Endothelial cell of umbilical vein (primary cell): ENCODE measurements at regions not wholly inside any gene's neighbourhood (a gene's known extent, or its start where the extent isn't known, plus 50 kb on each side); places are given as distances from the start of the nearest gene placed in this dataset.

ENCODE experiments used
- EZH2 ChIP-seq: IDR thresholded peaks from 2 replicates; pipeline ENCODE4 v1.6.1; 2012; ENCODE audit warnings: borderline replicate concordance, low read depth, mild to moderate bottlenecking, moderate library complexity, low read length, inconsistent platforms; ENCODE audit not compliant: severe bottlenecking
- GATA2 ChIP-seq: IDR thresholded peaks from 2 replicates; pipeline ENCODE4 v1.7.0; 2011; ENCODE audit warnings: low read depth, mild to moderate bottlenecking, moderate library complexity, mixed read lengths, low read length; ENCODE audit not compliant: insufficient read length, insufficient read depth
- POLR2A ChIP-seq: IDR thresholded peaks from 2 replicates; pipeline ENCODE4 v1.6.1; 2012; ENCODE audit warnings: low read depth, mild to moderate bottlenecking, control low read depth, low read length
- POLR2AphosphoS5 ChIP-seq: IDR thresholded peaks from 2 replicates; pipeline ENCODE4 v1.6.1; 2012; ENCODE audit warnings: low read depth, mild to moderate bottlenecking, control low read depth, low read length, moderate library complexity; ENCODE audit not compliant: insufficient read depth
- TF ChIP-seq, protein P1 (sequence below), 2 donors: IDR thresholded peaks; 1 replicate in 1 of 2; 2 replicates in 1 of 2; pipeline ENCODE4 v1.5.1; 2011; ENCODE audit warnings: low read length in 2 of 2, mild to moderate bottlenecking in 2 of 2, moderate library complexity in 2 of 2, control low read depth in 1 of 2, inconsistent platforms in 1 of 2, low read depth in 1 of 2; ENCODE audit not compliant: insufficient read depth in 1 of 2; ENCODE audit errors: extremely low read depth in 1 of 2
- TF ChIP-seq, protein P2 (sequence below): IDR thresholded peaks from 2 replicates; pipeline ENCODE4 v1.6.1; 2011; ENCODE audit not compliant: insufficient read depth, insufficient read length

DNA sequence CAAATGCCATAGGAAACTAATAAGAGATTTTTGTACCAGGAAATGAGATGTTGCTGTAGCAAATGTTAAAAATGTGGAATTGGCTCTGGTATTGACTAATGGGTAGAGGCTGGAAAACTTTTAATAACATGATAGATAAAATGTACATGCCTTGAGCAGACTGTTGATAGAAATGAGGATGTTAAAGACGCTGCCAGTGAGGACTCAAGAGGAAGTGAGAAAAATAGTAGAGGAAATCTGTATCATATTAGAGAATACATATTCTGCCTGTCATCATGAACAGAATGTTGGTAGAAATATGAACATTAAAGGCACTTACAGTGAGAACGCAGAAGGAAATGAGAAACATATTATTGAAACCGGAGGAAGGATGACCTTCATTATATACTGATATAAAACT, 577.2 kb upstream of the HTR2C start:
- TF ChIP-seq, protein P1, sequence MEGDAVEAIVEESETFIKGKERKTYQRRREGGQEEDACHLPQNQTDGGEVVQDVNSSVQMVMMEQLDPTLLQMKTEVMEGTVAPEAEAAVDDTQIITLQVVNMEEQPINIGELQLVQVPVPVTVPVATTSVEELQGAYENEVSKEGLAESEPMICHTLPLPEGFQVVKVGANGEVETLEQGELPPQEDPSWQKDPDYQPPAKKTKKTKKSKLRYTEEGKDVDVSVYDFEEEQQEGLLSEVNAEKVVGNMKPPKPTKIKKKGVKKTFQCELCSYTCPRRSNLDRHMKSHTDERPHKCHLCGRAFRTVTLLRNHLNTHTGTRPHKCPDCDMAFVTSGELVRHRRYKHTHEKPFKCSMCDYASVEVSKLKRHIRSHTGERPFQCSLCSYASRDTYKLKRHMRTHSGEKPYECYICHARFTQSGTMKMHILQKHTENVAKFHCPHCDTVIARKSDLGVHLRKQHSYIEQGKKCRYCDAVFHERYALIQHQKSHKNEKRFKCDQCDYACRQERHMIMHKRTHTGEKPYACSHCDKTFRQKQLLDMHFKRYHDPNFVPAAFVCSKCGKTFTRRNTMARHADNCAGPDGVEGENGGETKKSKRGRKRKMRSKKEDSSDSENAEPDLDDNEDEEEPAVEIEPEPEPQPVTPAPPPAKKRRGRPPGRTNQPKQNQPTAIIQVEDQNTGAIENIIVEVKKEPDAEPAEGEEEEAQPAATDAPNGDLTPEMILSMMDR (IDR thresholded peaks at IDR 0.05; ENCODE audit: extremely low read depth in 1 of 2, insufficient read depth in 1 of 2, low read depth in 1 of 2, low read length in 2 of 2) = no peak
- no peak for TF ChIP-seq POLR2AphosphoS5
- no peak for TF ChIP-seq GATA2
- TF ChIP-seq EZH2 = no peak
- no peak for TF ChIP-seq POLR2A
- TF ChIP-seq, protein P2, sequence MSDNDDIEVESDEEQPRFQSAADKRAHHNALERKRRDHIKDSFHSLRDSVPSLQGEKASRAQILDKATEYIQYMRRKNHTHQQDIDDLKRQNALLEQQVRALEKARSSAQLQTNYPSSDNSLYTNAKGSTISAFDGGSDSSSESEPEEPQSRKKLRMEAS = no peak
